Body of pancreas (tissue), 4 donors: ENCODE measurements at regions not wholly inside any gene's neighbourhood (a gene's known extent, or its start where the extent isn't known, plus 50 kb on each side); places are given as distances from the start of the nearest gene placed in this dataset.

ENCODE experiments used
- CTCF ChIP-seq, 7 experiments: fragments of 450-650 bp in 4 of 7; fragments of 200-600 bp in 3 of 7; sonication (generic) in 3 of 7; IDR thresholded peaks; one replicate each; pipeline ENCODE4 v1.5.1; 2016 to 2019; ENCODE audit warnings: antibody characterized with exemption in 7 of 7
- POLR2A ChIP-seq, 3 donors: fragments of 450-650 bp; IDR thresholded peaks; one replicate each; pipeline ENCODE4 v1.6.1; 2016; ENCODE audit warnings: antibody characterized with exemption in 3 of 3, mild to moderate bottlenecking in 2 of 3

- TF ChIP-seq CTCF (IDR thresholded peaks at IDR 0.05) (no peak), POLR2A (IDR thresholded peaks at IDR 0.05) (no peak)
Measured at GRCh38 chr14:61188196-61188595, 92.9 kb downstream of the TMEM30B start.
